Stimulated activated CD8-positive, alpha-beta memory T cell treated with anti-CD3 and anti-CD28 coated beads, Interleukin-4, amount 100 ng/mL, for 24 hours (primary cell): ENCODE measurements at regions not wholly inside any gene's neighbourhood (a gene's known extent, or its start where the extent isn't known, plus 50 kb on each side); places are given as distances from the start of the nearest gene placed in this dataset.
"Not testable (repeated sequence)": the region's sequence is repeated elsewhere in the genome, so short reads cannot be mapped to it uniquely, and the experiment has no call there.

Experiments
- DNase-seq: peaks from one replicate; pipeline ENCODE4 v3.0.0-alpha.2; 2020; ENCODE audit warnings: low read depth

- DNase-seq: not testable (repeated sequence)
These were observed 84.5 kb downstream of the IDS start for GRCh38 chrX:149420566-149420965.

- DNase-seq: no peak
These were observed 107.1 kb downstream of the IDS start for GRCh38 chrX:149398027-149398426.

- no peak for DNase-seq
These were observed 112.2 kb downstream of the IDS start for GRCh38 chrX:149392921-149393320.

GRCh38 chrX:149383852-149384251, 121.3 kb downstream of the IDS start:
- no peak for DNase-seq

DNA sequence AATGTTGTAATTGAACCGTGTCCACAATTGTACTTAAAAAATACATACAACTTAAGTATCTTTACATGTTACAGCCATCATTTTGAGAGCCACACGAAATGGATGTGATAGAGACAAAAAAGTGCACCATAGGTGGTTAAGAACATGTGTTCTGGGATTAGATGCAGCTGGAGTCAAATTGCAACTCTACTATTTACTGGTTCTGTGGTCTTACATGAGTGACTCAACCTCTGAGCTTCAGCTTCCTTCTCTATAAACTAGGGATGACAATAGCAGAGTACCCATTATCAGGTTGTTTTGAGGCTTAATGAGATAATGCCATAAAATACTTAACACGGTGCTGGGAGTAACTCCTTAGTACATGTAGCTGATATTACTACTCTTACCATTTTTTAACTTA, 130.4 kb downstream of the IDS start:
- no peak for DNase-seq

GRCh38 chrX:149372866-149373265, 132.2 kb downstream of the IDS start:
- no peak for DNase-seq

DNA sequence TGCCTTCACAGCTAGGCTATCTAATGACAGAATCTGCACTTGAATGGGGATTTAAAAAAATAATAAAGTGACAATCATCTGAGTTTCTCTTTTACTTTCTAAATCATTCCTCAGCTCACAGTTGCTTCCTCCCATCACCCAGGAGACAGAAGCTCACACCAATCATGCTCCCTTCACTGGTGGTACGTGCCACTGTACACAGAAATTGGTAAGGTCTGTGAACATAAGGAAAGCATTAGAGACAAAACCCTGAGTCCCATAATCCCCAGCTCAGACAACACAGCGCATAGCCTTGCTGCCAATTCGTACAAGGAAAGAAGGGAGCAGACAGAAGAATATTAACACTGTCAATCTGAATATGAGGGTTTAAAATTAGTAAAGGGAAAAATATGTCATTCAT, 133.1 kb downstream of the IDS start:
- DNase-seq: no peak

- DNase-seq: no peak
These were observed 135.0 kb downstream of the IDS start for GRCh38 chrX:149370097-149370496.

DNA sequence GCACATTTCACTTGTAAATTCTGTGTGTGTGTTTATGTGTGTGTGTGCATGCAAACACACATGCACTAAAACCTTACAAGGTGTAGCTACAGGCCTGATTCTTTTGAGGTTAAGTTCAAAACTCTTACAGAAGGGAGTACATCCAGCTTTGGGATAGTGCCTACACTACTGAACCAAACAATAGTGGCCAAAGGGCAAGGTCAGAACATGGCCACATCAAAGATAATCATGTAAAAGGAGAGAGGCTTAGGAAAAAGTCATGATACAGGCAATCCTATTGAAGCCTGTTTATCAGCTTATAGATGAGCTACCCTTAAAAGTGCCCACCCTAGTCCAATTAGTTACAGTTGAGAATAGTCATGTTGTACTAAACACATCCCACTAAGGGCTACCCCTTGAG, 139.6 kb downstream of the IDS start:
- DNase-seq: no peak

- DNase-seq: no peak
These were observed 140.0 kb downstream of the IDS start for GRCh38 chrX:149365061-149365460.

DNA sequence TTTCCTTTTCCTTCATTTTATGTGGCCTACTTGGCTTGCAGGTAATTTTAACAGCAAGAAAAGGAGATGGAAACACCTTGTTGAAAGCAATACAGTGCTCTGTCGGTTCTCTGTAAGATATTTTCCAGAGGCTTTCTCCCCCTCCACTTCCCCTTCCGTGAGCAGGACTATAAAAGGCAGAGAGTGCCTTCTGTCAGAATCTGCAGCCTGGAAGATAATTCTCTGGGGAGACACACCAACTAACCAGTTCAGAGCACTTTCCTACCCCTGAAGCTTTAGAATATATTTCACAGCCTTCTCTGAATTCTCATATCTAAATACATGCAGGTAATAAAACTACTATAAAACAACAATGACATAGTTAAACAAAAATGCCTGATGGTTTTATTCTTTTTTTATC, 141.1 kb downstream of the IDS start:
- DNase-seq: no peak

- no peak for DNase-seq
These were observed 158.8 kb downstream of the IDS start for GRCh38 chrX:149346306-149346705.

DNA sequence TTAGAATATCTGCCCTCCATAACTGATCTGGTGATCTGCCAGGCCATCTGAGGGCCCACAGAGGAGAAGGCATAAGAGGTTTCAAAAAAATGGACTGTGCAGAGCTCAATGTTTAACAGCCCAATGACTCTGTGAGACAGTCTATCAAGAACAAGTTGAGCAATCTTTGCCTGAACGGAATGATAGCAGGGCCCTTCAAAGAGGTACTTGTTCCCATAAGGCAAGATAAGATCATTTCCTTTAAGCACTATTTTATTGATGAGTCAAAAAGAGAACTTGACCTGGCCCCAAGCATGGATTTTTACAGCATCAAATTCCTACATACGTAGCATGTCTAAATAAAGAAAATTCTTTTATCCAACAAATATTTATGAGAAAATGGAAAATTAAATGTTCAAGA, 182.8 kb downstream of the IDS start:
- no peak for DNase-seq

- DNase-seq: no peak
These were observed 191.2 kb downstream of the IDS start for GRCh38 chrX:149313871-149314371.

DNA sequence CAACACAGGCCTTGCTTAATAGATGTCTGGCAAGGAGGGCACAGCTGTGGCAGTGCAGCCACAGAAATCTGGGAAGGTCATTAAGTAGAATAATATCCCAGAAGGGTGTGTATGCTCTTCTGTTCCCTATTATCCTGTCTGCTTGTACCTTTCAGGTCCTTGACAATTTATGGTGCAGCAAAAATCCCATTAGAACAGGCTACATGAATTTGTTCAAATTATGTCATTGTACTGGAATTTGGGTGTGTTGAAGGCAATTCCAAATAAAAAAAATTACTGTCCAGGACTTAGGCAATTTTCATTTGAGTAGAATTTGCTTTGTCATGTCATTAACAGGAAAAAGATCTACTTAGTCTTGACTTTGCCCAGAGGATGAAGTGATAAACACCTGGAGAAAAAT, 192.1 kb downstream of the IDS start:
- DNase-seq: no peak

DNA sequence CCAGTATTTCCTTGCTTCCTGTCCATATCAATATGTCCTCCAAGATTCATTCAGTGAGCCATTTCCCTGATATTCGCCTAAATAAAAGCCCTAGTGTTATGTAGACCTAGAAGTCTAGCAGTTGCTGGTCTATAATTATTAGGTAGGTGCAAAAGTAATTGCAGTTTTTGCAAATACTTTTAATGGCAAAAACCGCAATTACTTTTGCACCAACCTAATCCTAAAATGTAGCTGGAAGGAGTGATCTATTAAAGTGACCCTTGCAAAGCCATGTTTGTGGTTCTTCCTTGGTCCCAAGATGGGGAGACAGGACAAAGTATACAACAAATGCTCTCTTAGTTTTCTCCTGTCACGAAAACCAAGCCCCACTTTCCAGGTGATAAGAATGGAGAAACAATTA, 193.0 kb downstream of the IDS start:
- DNase-seq: no peak

GRCh38 chrX:149302705-149303104, 202.4 kb downstream of the IDS start:
- DNase-seq: no peak

DNA sequence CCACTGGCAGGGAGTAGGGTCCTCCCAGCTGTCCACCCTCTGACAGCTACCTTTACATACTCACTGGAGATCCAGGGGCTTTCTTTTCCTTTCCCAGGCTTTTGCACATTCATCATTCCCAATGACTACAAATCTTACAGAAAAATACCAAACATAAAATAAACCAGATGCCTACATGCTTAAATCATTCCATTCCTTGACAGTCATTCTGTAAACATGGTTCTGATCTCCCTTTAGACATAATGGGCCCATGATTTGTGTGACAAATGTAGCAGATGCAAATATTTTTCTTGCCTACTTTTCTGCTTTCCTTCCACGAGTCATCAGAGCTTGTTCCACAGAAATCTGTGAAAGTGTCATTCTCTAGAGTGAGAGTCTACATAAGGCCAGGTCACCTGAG, 207.0 kb downstream of the IDS start:
- no peak for DNase-seq

GRCh38 chrX:149296092-149296491, 209.0 kb downstream of the IDS start:
- DNase-seq: no peak

DNA sequence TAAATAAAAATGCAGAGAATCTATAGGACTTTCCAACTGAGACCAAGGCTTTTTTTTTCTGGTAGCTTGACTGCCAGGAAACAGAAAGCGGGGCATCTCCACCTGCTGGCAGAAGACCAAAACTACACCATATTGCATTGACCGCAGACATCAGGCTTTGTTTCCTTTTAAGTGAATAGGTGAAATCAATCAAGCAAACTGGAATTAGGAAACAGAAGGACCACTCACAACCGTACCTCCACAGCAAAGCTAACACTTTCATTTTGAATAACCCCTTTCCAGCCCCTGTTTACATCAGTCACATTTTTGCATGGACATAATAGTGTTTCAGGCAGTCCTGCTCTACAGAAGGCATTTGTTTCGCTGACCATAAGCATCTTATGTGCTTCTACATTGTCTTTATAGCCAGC, 218.2 kb downstream of the IDS start:
- DNase-seq: peak; percentile 19

GRCh38 chrX:149284616-149285015, 220.5 kb downstream of the IDS start:
- DNase-seq: no peak

- no peak for DNase-seq
These were observed 221.3 kb downstream of the IDS start for GRCh38 chrX:149283853-149284252.

DNA sequence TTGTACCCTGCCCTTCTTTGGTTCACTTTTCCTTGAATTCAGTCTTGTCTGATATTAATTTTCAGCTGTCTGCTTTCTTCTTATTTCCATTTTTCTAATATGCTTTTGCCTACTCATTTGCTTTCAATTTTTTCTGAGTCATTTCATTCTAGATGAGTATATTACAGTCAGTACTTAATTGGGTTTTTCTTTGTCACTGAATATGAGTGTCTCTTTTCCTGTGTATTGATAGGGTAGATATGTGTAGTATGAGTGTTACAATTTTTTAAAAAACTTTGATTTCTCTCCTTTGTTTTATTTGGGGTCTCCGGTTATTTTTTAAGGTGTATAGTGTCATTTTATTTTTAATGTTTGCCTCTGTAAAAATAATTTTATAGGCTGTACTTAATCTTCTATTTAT, 222.2 kb downstream of the IDS start:
- DNase-seq: no peak

- DNase-seq: no peak
These were observed 225.1 kb downstream of the IDS start for GRCh38 chrX:149280011-149280410.

DNA sequence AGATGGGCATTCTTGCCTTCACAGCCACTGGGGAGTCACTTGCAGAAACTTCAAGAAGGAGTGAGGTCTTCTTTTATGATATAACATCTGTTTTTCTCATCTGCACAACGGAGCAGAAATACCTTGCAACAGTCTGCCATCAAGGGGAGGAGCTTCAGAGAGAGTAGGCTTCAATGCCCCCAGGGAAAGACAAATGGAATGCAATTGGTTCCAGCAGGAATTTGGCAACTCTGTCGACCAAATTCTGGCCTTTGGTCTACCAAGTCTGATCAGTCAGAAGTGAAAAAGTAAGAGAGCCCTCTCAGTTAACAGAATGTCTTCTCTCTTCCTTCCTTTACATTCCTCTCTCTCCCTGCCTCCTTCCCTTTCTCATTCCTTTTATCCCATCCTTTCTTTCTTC, 229.3 kb downstream of the IDS start:
- DNase-seq: no peak
